Type B pancreatic cell (in vitro differentiated cells): ENCODE measurements at regions not wholly inside any gene's neighbourhood (a gene's known extent, or its start where the extent isn't known, plus 50 kb on each side); places are given as distances from the start of the nearest gene placed in this dataset.

Experiments used
- DNase-seq: peaks from one replicate; pipeline ENCODE4 v3.0.0; 2021; ENCODE audit warnings: mixed read lengths; ENCODE audit not compliant: unreplicated experiment; ENCODE audit errors: extremely low spot score
- H3K27ac Mint-ChIP-seq: 2 replicates; pipeline ENCODE4 v1.8.0; 2021; ENCODE audit warnings: mild to moderate bottlenecking, mixed read lengths
- H3K27me3 Mint-ChIP-seq: 2 replicates; pipeline ENCODE4 v1.8.0; 2021; ENCODE audit warnings: mixed read lengths
- H3K36me3 Mint-ChIP-seq: 2 replicates; pipeline ENCODE4 v1.8.0; 2021; ENCODE audit warnings: mixed read lengths
- H3K4me1 Mint-ChIP-seq: one replicate; pipeline ENCODE4 v1.8.0; 2021; ENCODE audit warnings: mixed read lengths; ENCODE audit not compliant: unreplicated experiment
- H3K4me3 Mint-ChIP-seq: 2 replicates; pipeline ENCODE4 v1.8.0; 2021; ENCODE audit warnings: mild to moderate bottlenecking, mixed read lengths
- H3K9me3 Mint-ChIP-seq: 2 replicates; pipeline ENCODE4 v1.8.0; 2021; ENCODE audit warnings: mixed read lengths
- TF ChIP-seq, protein P1 (sequence below): fragments of 200-600 bp; sonication (generic); conservative IDR thresholded peaks from 2 replicates; pipeline ENCODE4 v1.5.0; 2021; ENCODE audit warnings: antibody characterized with exemption, mild to moderate bottlenecking

DNA sequence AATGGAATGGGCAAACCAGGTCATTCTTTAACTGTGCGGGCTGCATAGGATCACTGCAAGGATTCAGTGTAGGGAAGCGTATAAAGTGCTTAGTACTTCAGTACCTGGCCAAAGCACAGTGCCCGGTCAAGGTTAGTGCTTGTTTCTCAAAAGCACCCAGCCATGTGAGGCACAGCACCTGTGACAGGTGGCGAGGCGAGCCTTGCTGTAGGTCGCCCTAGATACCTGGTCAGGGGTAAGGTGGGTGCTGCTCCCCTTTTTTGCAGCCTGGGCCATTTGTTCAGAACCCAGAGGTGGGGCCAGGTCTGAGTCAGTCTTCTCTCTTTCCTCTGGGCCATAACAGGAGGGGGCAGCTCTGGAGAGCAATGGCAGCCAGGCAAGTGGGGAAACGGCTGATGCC, 172.0 kb downstream of the IRF8 start:
- Mint-ChIP-seq H3K4me3 (no peak overlapping the region), H3K27me3 (peaks cover 61% of the 10 kb centered on the region), H3K36me3 (no peaks in the 10 kb centered on the region), H3K27ac (no peak overlapping the region), H3K9me3 (no peaks in the 10 kb centered on the region), H3K4me1 (peaks cover 33% of the 10 kb centered on the region)
- no peak for DNase-seq
- TF ChIP-seq, protein P1, sequence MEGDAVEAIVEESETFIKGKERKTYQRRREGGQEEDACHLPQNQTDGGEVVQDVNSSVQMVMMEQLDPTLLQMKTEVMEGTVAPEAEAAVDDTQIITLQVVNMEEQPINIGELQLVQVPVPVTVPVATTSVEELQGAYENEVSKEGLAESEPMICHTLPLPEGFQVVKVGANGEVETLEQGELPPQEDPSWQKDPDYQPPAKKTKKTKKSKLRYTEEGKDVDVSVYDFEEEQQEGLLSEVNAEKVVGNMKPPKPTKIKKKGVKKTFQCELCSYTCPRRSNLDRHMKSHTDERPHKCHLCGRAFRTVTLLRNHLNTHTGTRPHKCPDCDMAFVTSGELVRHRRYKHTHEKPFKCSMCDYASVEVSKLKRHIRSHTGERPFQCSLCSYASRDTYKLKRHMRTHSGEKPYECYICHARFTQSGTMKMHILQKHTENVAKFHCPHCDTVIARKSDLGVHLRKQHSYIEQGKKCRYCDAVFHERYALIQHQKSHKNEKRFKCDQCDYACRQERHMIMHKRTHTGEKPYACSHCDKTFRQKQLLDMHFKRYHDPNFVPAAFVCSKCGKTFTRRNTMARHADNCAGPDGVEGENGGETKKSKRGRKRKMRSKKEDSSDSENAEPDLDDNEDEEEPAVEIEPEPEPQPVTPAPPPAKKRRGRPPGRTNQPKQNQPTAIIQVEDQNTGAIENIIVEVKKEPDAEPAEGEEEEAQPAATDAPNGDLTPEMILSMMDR: no peak

DNA sequence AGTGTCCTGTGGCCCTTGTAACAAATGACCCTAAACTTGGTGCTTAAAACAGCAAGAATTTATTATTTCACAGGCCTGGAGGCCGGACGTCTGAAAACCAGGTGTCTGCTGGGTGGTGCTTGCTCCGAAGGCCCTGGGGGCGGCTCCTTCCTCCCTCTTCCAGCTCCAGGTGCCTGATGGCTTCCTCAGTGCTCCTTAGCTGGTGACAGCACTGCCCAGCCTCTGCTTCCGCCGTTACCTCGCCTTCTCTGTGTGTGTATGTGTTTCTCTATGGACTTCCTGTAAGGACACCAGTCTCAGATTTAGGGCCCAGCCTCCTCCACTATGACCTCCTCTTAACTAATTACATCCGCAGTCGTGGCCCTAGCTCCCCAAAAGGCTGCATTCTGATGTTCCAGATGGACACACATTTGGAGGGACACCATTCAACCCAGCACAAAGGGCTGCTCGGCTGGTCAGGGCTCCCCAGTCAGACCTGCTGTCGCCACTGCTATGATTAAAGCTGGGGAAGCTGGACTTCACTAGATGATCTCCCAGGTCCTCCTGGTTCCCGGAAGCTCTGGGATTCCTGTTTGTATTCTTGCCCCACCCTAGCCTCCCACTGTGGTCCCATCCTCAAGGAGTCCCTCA, 172.8 kb downstream of the IRF8 start:
- Mint-ChIP-seq H3K36me3 (no peaks in the 10 kb centered on the region), H3K27me3 (peaks cover 60% of the 10 kb centered on the region), H3K4me1 (peaks cover 30% of the 10 kb centered on the region), H3K4me3 (no peak overlapping the region), H3K27ac (no peak overlapping the region), H3K9me3 (no peaks in the 10 kb centered on the region)
- no peak for DNase-seq
- TF ChIP-seq, protein P1: no peak

DNA sequence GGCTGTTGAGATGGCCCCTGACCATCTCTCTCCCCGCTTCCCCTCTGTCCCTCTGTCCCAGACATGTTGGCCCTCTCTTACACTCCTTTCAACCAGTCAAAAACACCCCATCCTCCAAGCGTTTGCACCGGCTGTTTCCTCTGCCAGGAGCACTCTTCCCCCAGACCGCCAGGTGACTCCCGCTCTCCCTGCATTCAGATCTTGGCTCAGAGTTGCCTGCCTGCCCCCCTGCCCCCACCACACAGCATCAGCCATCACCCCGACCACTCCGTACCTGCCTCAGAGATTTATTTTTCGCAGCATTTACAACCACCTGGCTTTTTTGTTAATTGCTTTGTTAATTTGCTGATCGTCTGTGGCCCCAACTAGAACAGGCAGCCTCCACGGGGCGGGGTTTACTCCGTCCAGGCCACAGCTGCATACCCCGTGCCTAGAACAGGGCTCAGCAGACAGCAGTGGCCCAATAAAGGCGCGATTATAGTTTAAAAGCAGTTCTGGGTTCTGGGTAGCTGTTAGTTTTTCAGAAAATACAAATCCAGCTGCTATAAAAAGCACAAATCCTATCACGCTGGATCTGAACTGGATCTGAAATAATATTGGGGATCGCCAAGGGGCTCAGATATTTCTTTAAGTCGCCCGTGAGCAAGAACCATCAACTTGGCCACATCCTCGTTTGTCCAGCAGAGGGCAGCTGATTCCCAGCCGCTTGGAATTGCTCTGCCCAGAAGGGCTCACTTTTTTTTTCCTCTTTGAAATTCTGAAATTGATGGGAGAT, 173.6 kb downstream of the IRF8 start:
- no peak for DNase-seq
- Mint-ChIP-seq H3K36me3 (no peaks in the 10 kb centered on the region), H3K27ac (no peak overlapping the region), H3K9me3 (no peaks in the 10 kb centered on the region), H3K27me3 (peaks cover 61% of the 10 kb centered on the region), H3K4me1 (peaks cover 30% of the 10 kb centered on the region), H3K4me3 (peak overlapping the region; percentile 36)
- TF ChIP-seq, protein P1: peak; percentile 89

DNA sequence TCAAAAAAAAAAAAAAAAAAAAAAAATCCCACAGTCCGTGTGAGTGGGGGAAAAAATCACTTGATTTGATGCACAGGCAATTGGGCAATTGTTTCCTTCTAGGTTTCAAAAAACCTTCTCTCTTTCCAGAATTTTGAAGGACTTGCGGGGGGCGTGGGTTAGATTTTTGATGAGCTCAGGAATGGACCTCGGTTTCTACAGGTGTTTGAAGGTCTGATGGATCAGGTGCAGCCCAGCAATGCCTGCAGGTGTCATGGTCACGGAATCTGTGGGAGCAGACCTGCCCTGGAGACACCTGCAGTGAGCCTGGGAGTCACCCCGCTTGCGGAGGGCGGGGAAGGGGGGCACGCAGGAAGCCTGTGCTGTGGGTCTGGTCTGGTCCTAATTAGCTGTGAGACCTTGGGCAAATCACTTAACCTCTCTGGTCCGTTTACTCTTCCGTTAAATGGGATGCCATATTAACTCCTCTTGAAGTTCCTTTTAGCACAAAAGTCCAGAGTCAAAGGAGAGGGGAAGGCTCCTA, 174.2 kb downstream of the IRF8 start:
- Mint-ChIP-seq H3K36me3 (no peaks in the 10 kb centered on the region), H3K9me3 (no peaks in the 10 kb centered on the region), H3K27me3 (peaks cover 65% of the 10 kb centered on the region), H3K4me3 (peak overlapping the region; percentile 36), H3K27ac (no peak overlapping the region), H3K4me1 (peaks cover 30% of the 10 kb centered on the region)
- TF ChIP-seq, protein P1: peak; percentile 30
- no peak for DNase-seq

- Mint-ChIP-seq H3K27ac (no peak overlapping the region), H3K4me3 (no peak overlapping the region), H3K9me3 (no peaks in the 10 kb centered on the region), H3K36me3 (no peaks in the 10 kb centered on the region), H3K27me3 (peaks cover 65% of the 10 kb centered on the region), H3K4me1 (peaks cover 30% of the 10 kb centered on the region)
- TF ChIP-seq, protein P1: no peak
- no peak for DNase-seq
Observed at GRCh38 chr16:86073763-86074493, 175.0 kb downstream of the IRF8 start.
